ENCODE measurements at regions not wholly inside any gene's neighbourhood (a gene's known extent, or its start where the extent isn't known, plus 50 kb on each side); places are given as distances from the start of the nearest gene placed in this dataset.

- no peak for DNase-seq (ENCODE audit: extremely low read depth, low read depth)
- no peak for TF ChIP-seq CTCF (IDR thresholded peaks at IDR 0.05; ENCODE audit: low read depth, low read length)
Measured at GRCh38 chr3:64445944-64446300, 220.7 kb upstream of the PRICKLE2 start.

DNA sequence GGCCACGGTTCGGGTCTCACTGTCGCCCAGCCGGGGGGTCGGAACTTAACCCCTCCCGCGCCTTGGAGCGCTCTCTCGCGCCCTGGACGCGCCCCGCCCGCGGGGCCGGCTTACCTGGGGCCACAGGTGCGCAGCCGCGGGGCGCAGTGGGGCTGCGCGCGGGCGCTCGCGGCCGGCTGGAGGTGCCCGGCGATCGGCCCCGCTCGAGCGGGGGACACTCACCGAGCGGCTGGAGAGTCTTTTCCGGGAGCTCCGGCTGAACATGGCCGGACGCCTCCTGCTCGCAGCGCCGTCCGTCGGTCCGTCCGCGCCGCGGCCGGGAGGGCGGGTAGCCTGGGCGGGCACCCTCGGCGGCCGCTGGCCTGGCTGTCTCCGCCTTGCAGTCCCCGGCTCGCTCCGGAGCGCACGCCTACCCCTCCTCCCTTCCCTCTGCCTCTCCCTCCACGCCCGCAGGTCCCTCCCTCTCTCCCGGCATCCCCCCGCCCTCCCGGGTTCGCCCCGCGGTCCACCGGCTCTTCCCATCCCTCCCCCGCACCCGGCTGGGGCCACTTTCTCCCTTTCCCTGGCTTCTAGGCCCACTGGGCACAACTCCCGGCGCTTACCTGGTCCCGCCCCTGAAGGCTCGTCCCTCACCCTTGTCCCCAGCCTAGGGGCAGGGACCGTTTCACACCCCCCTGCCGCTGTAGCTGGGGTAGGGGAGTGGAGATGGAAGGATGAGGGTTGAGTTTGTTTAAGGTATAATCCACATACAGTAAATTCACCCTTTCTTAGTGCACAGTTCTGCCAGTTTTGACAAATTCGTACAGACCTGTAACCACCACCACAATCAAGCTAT, 220.1 kb upstream of the PRICKLE2 start:
- no peak for DNase-seq (ENCODE audit: extremely low read depth, low read depth)

GRCh38 chr3:64444490-64445108, 219.3 kb upstream of the PRICKLE2 start:
- no peak for DNase-seq (ENCODE audit: extremely low read depth, low read depth)
- TF ChIP-seq CTCF (IDR thresholded peaks at IDR 0.05; ENCODE audit: low read depth, low read length): peak; percentile 24

More for the DNA sequence above, 220.1 kb upstream of the PRICKLE2 start:
- no peak for TF ChIP-seq CTCF (IDR thresholded peaks at IDR 0.05; ENCODE audit: low read depth, low read length)

DNA sequence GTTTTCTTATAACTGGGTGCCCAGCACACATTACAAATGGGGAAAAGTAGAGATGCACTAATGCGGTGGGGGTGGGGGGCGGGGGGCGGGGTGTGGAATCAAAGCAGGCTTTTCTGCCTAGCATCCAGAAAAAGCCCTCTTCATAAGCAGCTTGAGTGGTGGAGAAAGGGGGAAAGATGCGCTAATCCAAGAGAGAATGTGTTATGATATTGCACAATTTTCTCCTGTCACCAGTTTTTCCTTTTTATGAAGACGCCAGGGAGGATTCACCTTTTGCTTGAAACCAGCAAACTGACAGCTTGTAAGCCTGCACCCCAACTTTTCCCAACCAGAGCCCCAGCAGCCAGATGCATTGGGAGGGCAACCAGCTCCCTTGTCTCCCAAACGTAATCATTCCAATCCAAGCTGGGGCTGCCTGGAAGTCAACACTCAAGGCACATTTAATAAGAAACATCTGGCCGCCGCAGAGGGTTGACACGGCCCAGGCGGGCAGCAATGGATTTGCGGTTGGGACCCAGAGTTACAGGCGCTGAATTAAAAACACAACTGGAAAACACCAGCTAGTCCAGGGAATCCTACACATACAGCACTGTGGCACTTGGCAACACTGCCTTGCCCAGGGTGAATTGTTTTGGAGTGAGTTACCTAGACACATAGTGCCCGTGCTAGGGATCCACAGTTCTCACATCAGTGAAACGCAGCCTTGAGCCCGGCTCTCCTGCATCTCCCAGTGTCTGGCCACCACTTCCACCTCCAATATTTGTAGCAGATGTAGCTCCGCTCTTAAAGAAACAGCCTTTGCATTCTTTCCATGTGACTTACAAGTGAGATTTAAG, 218.5 kb upstream of the PRICKLE2 start:
- no peak for TF ChIP-seq CTCF (IDR thresholded peaks at IDR 0.05; ENCODE audit: low read depth, low read length)
- DNase-seq (ENCODE audit: extremely low read depth, low read depth): peak; percentile 67

DNA sequence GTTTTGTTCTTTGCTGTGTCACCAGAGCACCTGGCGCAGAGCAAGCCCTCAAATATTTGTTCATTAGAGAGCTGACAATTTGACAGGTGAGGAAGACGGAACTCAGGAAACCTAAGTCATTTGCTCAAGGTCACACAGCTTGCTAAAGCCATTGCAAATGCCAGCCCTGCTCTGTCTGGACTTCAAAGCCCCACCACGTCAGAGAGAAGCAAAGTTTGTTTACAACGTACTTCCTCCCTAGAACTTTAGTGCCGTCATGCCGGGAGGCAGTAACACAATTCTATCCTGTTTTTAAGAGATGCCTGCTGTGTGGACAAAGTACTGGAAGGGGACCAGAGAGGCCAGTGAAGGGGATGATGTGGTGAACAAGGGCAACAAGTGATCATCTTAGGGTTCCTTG, 216.6 kb upstream of the PRICKLE2 start:
- DNase-seq (ENCODE audit: extremely low read depth, low read depth): no peak
- no peak for TF ChIP-seq CTCF (IDR thresholded peaks at IDR 0.05; ENCODE audit: low read depth, low read length)

DNA sequence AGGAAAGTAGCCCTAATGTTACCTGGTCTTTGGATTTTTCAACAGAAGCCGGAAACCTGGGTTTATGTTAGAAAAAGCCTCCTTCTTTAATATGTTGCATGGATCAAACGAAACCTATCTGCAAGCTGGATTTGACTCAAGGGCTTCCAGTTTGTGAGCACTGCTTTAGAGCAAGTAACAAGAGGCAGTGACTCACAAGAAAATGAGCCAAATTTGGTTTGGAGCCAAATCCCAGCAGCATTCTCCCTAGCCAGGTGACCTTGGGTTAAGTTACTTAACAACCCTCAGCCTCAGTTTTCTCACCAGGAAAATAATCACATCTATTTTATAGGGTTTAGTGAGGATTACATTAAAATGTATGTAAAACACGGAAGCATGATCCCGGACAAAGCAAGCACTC, 215.2 kb upstream of the PRICKLE2 start:
- TF ChIP-seq CTCF (IDR thresholded peaks at IDR 0.05; ENCODE audit: low read depth, low read length): no peak
- peak; percentile 54 for DNase-seq (ENCODE audit: extremely low read depth, low read depth)

GRCh38 chr3:64438812-64439211, 213.5 kb upstream of the PRICKLE2 start:
- DNase-seq (ENCODE audit: extremely low read depth, low read depth): no peak
- no peak for TF ChIP-seq CTCF (IDR thresholded peaks at IDR 0.05; ENCODE audit: low read depth, low read length)
